HepG2 (cell line): ENCODE measurements at regions not wholly inside any gene's neighbourhood (a gene's known extent, or its start where the extent isn't known, plus 50 kb on each side); places are given as distances from the start of the nearest gene placed in this dataset.

Source experiments
- ATAC-seq: fragments of 200-7000 bp; cut with Tn5 transposase; 3 replicates; pipeline ENCODE4 v1.9.1; 2020; ENCODE audit warnings: mild to moderate bottlenecking, moderate library complexity
- BruUV-seq: library from RNA; stranded (reverse); fragments of 400-500 nt; replicated peaks from 2 replicates; lab custom pipeline; 2021; lab: Mats Ljungman, UMichigan
- CTCF ChIA-PET: fragments of 300-600 bp; formaldehyde crosslinking; extraction: SDS; loops from one replicate; lab custom pipeline; 2021; ENCODE audit warnings: low total read pairs, inconsistent platforms, low intra/inter-chr PET ratio; lab: Yijun Ruan, JAX
- POLR2A ChIA-PET: fragments of 350-600 bp; sonication (Branson Sonifier 250); formaldehyde crosslinking; loops from one replicate; lab custom pipeline; 2020; ENCODE audit warnings: antibody characterized with exemption, inconsistent platforms; lab: Yijun Ruan, JAX
- DNase-seq: peaks from one replicate; pipeline ENCODE4 v3.0.0-alpha.2; 2015; ENCODE audit warnings: low spot score
- FAIRE-seq: peaks from 3 replicates; lab custom pipeline; 2011; peaks lifted over from hg19 to GRCh38; lab: Jason Lieb, UNC
- H2AFZ ChIP-seq: one replicate; pipeline ENCODE4 v1.6.1; 2011; ENCODE audit warnings: low read length, inconsistent platforms
- H3K27ac ChIP-seq: fragments of 300-600 bp; 3 replicates; pipeline ENCODE4 v1.8.0; 2011; ENCODE audit warnings: mixed run types, mild to moderate bottlenecking, mixed read lengths, low read length, inconsistent platforms; ENCODE audit not compliant: insufficient read depth; ENCODE audit errors: extremely low read length
- H3K27me3 ChIP-seq, 2 experiments: fragments of 200-600 bp in 1 of 2; 2 replicates in 1 of 2; 3 replicates in 1 of 2; pipeline versions ENCODE4 v1.6.0 to v1.8.0; 2011; ENCODE audit warnings: low read length in 2 of 2, mild to moderate bottlenecking in 2 of 2, moderate library complexity in 2 of 2, inconsistent platforms in 1 of 2; ENCODE audit not compliant: insufficient read depth in 2 of 2, control insufficient read depth in 1 of 2
- H3K36me3 ChIP-seq, 2 experiments: fragments of 200-600 bp in 1 of 2; replicated peaks in 1 of 2; 2 replicates in 1 of 2; 3 replicates in 1 of 2; pipeline versions ENCODE4 v1.5.1 to v1.8.0; 2011; ENCODE audit warnings: low read length in 2 of 2, inconsistent platforms in 1 of 2; ENCODE audit not compliant: insufficient read depth in 2 of 2, control insufficient read depth in 1 of 2
- H3K4me1 ChIP-seq: 2 replicates; pipeline ENCODE4 v1.5.1; 2012; ENCODE audit warnings: low read length, inconsistent platforms; ENCODE audit not compliant: insufficient read depth
- H3K4me2 ChIP-seq: 2 replicates; pipeline ENCODE4 v1.6.0; 2011; ENCODE audit warnings: low read depth, low read length, inconsistent platforms
- H3K4me3 ChIP-seq, 3 experiments: fragments of 200-600 bp in 1 of 3; sonication (generic), shearing (Covaris generic) in 1 of 3; replicated peaks in 1 of 3; 2 replicates each; pipeline ENCODE4 v1.5.1; 2011 to 2016; ENCODE audit warnings: low read length in 3 of 3, inconsistent platforms in 2 of 3, low read depth in 2 of 3, mild to moderate bottlenecking in 2 of 3, control low read depth in 1 of 3, mixed read lengths in 1 of 3; ENCODE audit not compliant: insufficient read depth in 1 of 3
- H3K79me2 ChIP-seq: one replicate; pipeline ENCODE4 v1.6.1; 2011; ENCODE audit warnings: low read length, inconsistent platforms; ENCODE audit not compliant: insufficient read depth
- H3K9ac ChIP-seq: 2 replicates; pipeline ENCODE4 v1.6.0; 2011; ENCODE audit warnings: mild to moderate bottlenecking, low read depth, low read length, inconsistent platforms; ENCODE audit not compliant: insufficient read depth
- H3K9me3 ChIP-seq: 2 replicates; pipeline ENCODE4 v1.5.1; 2012; ENCODE audit warnings: mild to moderate bottlenecking, low read length
- H4K20me1 ChIP-seq: 2 replicates; pipeline ENCODE4 v1.6.0; 2011; ENCODE audit warnings: inconsistent platforms, mild to moderate bottlenecking, low read length, moderate library complexity; ENCODE audit not compliant: insufficient read depth
- ATAD3A ChIP-seq: sonication (generic); formaldehyde crosslinking; IDR thresholded peaks from 2 replicates; pipeline ENCODE4 v1.4.0; 2020; ENCODE audit warnings: missing genetic modification reagents
- CTCF ChIP-seq: sonication (generic); formaldehyde crosslinking; IDR thresholded peaks from 2 replicates; pipeline ENCODE4 v1.5.0; 2020; ENCODE audit warnings: mild to moderate bottlenecking, missing genetic modification reagents, moderate library complexity
- E2F5 ChIP-seq: sonication (generic); formaldehyde crosslinking; conservative IDR thresholded peaks from 2 replicates; pipeline ENCODE4 v1.4.0; 2020; ENCODE audit warnings: missing genetic modification reagents
- ERF ChIP-seq: IDR thresholded peaks from 2 replicates; pipeline ENCODE4 v1.6.1; 2018; ENCODE audit warnings: missing biosample characterization, missing genetic modification reagents
- HOXA9 ChIP-seq: sonication (generic); formaldehyde crosslinking; IDR thresholded peaks from 2 replicates; pipeline ENCODE4 v1.8.1; 2022; ENCODE audit warnings: missing genetic modification reagents, mild to moderate bottlenecking, moderate library complexity, borderline replicate concordance
- MIER3 ChIP-seq: IDR thresholded peaks from 2 replicates; pipeline ENCODE4 v1.6.1; 2016; ENCODE audit warnings: missing compliant biosample characterization, borderline replicate concordance
- POLR2G ChIP-seq: fragments of 200-400 bp; formaldehyde crosslinking; IDR thresholded peaks from 2 replicates; pipeline ENCODE4 v1.6.1; 2018; ENCODE audit warnings: mild to moderate bottlenecking, low read depth, low read length, moderate library complexity
- SNRNP70 ChIP-seq: fragments of 200-400 bp; formaldehyde crosslinking; IDR thresholded peaks from 2 replicates; pipeline ENCODE4 v1.6.1; 2017; ENCODE audit warnings: mild to moderate bottlenecking, low read depth, low read length, moderate library complexity
- SYNCRIP ChIP-seq: fragments of 200-400 bp; formaldehyde crosslinking; IDR thresholded peaks from 2 replicates; pipeline ENCODE4 v1.6.1; 2018; ENCODE audit warnings: mild to moderate bottlenecking, low read depth, low read length; ENCODE audit not compliant: insufficient read depth
- TARDBP ChIP-seq: sonication (generic); formaldehyde crosslinking; IDR thresholded peaks from 2 replicates; pipeline ENCODE4 v1.8.0; 2022; ENCODE audit warnings: mild to moderate bottlenecking, missing genetic modification reagents
- ZNF264 ChIP-seq: sonication (generic); formaldehyde crosslinking; IDR thresholded peaks from 2 replicates; pipeline ENCODE4 v1.4.0; 2020; ENCODE audit warnings: missing genetic modification reagents
- ZNF282 ChIP-seq: fragments of 450-650 bp; IDR thresholded peaks from 2 replicates; pipeline ENCODE4 v1.6.1; 2018; ENCODE audit not compliant: partially characterized antibody
- ZNF557 ChIP-seq: sonication (generic); formaldehyde crosslinking; IDR thresholded peaks from 2 replicates; pipeline ENCODE4 v1.4.0; 2020; ENCODE audit warnings: missing genetic modification reagents
- ZNF576 ChIP-seq: sonication (generic); formaldehyde crosslinking; IDR thresholded peaks from 2 replicates; pipeline ENCODE4 v1.4.0; 2020; ENCODE audit warnings: mild to moderate bottlenecking, missing genetic modification reagents
- ZNF580 ChIP-seq: IDR thresholded peaks from 2 replicates; pipeline ENCODE4 v1.6.1; 2016; ENCODE audit warnings: low read depth, borderline replicate concordance
- ZNF761 ChIP-seq: sonication (generic); formaldehyde crosslinking; conservative IDR thresholded peaks from 2 replicates; pipeline ENCODE4 v1.4.0; 2020; ENCODE audit warnings: mild to moderate bottlenecking, missing genetic modification reagents
- WGBS: methylation state at CpG from one replicate; pipeline ENCODE4 v1.1.6; 2017; ENCODE audit warnings: low lambda C conversion rate; 5-methylcytosine and 5-hydroxymethylcytosine counted together
- in situ Hi-C: cut with HindIII; loops from 2 replicates; pipeline ENCODE4 v1.10.0; 2017; ENCODE audit warnings: low pct_unique_long_range_greater_than_20kb; ENCODE audit not compliant: extremely low pct_ligation_motif_present
- intact Hi-C: fragments of 100-400 bp; cut with micrococcal nuclease; formaldehyde crosslinking; loops from one replicate; pipeline ENCODE4 v1.10.0; 2022; ENCODE audit not compliant: unreplicated experiment
- TF ChIP-seq, protein P1 (sequence below): sonication (generic); formaldehyde crosslinking; IDR thresholded peaks from 2 replicates; pipeline ENCODE4 v1.5.1; 2020; ENCODE audit warnings: missing genetic modification reagents, mild to moderate bottlenecking, borderline replicate concordance
- TF ChIP-seq, protein P2 (sequence below): IDR thresholded peaks from 2 replicates; pipeline ENCODE4 v1.4.0; 2020; ENCODE audit warnings: mild to moderate bottlenecking, missing genetic modification reagents

GRCh38 chr20:24365670-24366069, 103.8 kb upstream of the SYNDIG1 start (continued):
- TF ChIP-seq CTCF (CRISPR knock-in tag): no peak
- no peak for TF ChIP-seq ZNF580 (CRISPR knock-in tag)
- TF ChIP-seq SNRNP70: no peak
- TF ChIP-seq MIER3 (CRISPR knock-in tag): no peak
- no peak for TF ChIP-seq HOXA9 (CRISPR knock-in tag)
- no peak for TF ChIP-seq ZNF557
- no peak for TF ChIP-seq ZNF264 (CRISPR knock-in tag)
- TF ChIP-seq ZNF576 (CRISPR knock-in tag): no peak
- no peak for TF ChIP-seq E2F5 (CRISPR knock-in tag)
- no peak for TF ChIP-seq TARDBP

- intact Hi-C loops: no loop called here
- BruUV-seq: no TSS peak
- CTCF ChIA-PET: no interaction called here
- TF ChIP-seq, protein P1, sequence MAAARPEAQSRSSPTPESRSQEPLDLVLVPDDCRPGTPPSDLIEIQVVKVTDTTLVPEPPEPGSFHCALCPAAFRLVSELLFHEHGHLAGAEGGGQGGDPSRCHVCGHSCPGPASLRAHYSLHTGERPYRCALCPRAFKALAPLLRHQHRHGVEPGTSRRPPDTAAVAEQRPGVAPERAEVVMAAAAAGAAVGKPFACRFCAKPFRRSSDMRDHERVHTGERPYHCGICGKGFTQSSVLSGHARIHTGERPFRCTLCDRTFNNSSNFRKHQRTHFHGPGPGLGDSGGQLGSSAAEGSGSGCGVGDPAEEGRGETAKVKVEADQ (CRISPR knock-in tag): no peak
- TF ChIP-seq ZNF282 (no peak), ATAD3A (CRISPR knock-in tag) (no peak), SYNCRIP (no peak), ZNF761 (CRISPR knock-in tag) (no peak), POLR2G (no peak), ERF (no peak)
- TF ChIP-seq, protein P2, sequence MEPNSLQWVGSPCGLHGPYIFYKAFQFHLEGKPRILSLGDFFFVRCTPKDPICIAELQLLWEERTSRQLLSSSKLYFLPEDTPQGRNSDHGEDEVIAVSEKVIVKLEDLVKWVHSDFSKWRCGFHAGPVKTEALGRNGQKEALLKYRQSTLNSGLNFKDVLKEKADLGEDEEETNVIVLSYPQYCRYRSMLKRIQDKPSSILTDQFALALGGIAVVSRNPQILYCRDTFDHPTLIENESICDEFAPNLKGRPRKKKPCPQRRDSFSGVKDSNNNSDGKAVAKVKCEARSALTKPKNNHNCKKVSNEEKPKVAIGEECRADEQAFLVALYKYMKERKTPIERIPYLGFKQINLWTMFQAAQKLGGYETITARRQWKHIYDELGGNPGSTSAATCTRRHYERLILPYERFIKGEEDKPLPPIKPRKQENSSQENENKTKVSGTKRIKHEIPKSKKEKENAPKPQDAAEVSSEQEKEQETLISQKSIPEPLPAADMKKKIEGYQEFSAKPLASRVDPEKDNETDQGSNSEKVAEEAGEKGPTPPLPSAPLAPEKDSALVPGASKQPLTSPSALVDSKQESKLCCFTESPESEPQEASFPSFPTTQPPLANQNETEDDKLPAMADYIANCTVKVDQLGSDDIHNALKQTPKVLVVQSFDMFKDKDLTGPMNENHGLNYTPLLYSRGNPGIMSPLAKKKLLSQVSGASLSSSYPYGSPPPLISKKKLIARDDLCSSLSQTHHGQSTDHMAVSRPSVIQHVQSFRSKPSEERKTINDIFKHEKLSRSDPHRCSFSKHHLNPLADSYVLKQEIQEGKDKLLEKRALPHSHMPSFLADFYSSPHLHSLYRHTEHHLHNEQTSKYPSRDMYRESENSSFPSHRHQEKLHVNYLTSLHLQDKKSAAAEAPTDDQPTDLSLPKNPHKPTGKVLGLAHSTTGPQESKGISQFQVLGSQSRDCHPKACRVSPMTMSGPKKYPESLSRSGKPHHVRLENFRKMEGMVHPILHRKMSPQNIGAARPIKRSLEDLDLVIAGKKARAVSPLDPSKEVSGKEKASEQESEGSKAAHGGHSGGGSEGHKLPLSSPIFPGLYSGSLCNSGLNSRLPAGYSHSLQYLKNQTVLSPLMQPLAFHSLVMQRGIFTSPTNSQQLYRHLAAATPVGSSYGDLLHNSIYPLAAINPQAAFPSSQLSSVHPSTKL: no peak
These were observed 104.9 kb upstream of the SYNDIG1 start for GRCh38 chr20:24364482-24364881.

More at GRCh38 chr20:24364482-24364881, 104.9 kb upstream of the SYNDIG1 start:
- 13% methylated on average over 4 of the region's 4 CpGs for WGBS
- FAIRE-seq (no peak), DNase-seq (no peak), ATAC-seq (no peak)
- Histone ChIP-seq H3K9ac (no peak overlapping the region), H2AFZ (no peak overlapping the region), H3K4me1 (no peaks in the 10 kb centered on the region), H4K20me1 (no peaks in the 10 kb centered on the region), H3K4me2 (no peak overlapping the region), H3K4me3 (no peak overlapping the region), H3K27me3 (peaks cover 0 to 16% of the 10 kb centered on the region in 2 experiments; a peak in 3 of 5 replicates), H3K27ac (no peak overlapping the region), H3K9me3 (peaks cover 29% of the 10 kb centered on the region), H3K36me3 (no peaks in the 10 kb centered on the region), H3K79me2 (no peaks in the 10 kb centered on the region)
- in situ Hi-C loops: no loop called here
- POLR2A ChIA-PET: no interaction called here
